ENCODE measurements at regions not wholly inside any gene's neighbourhood (a gene's known extent, or its start where the extent isn't known, plus 50 kb on each side); places are given as distances from the start of the nearest gene placed in this dataset.

DNA sequence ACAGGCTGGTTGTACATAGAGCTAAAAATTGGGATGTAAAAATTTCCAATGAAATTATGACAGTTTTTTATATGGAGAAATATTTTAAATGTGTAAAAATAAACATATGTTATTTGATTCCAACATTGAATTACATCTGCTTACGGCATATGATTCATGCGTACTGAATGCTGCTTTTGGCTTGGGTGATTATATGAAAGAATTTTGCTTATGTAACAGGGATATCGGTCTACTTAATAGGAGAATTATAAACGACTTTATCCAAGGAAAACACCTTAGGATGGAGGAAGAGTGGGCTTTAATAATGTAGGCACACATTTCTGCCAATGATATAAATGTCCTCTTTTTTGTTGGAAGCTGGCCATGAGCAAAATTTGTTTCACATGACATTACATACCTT, 197.3 kb upstream of the GOT2 start:
- TF ChIP-seq, protein P1, sequence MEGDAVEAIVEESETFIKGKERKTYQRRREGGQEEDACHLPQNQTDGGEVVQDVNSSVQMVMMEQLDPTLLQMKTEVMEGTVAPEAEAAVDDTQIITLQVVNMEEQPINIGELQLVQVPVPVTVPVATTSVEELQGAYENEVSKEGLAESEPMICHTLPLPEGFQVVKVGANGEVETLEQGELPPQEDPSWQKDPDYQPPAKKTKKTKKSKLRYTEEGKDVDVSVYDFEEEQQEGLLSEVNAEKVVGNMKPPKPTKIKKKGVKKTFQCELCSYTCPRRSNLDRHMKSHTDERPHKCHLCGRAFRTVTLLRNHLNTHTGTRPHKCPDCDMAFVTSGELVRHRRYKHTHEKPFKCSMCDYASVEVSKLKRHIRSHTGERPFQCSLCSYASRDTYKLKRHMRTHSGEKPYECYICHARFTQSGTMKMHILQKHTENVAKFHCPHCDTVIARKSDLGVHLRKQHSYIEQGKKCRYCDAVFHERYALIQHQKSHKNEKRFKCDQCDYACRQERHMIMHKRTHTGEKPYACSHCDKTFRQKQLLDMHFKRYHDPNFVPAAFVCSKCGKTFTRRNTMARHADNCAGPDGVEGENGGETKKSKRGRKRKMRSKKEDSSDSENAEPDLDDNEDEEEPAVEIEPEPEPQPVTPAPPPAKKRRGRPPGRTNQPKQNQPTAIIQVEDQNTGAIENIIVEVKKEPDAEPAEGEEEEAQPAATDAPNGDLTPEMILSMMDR (IDR thresholded peaks at IDR 0.05; ENCODE audit: borderline replicate concordance, extremely low read depth, insufficient read depth): no peak
- intact Hi-C loops (cut with DNase I): no loop called here
- H3K36me3 ChIP-seq (ENCODE audit: control insufficient read depth in 2 of 3, insufficient read depth in 3 of 3, low read length in 3 of 3): no peaks in the 10 kb centered on the region
- no peak overlapping the region for H3K4me3 ChIP-seq (ENCODE audit: low read length in 3 of 3)
- no peak for DNase-seq
- no peak overlapping the region for H3K9ac ChIP-seq (ENCODE audit: low read length in 3 of 3)
- no peaks in the 10 kb centered on the region for H3K4me1 ChIP-seq (ENCODE audit: control insufficient read depth in 2 of 3, insufficient read depth in 2 of 3, low read depth in 1 of 3, low read length in 3 of 3)
- no peaks in the 10 kb centered on the region for H3K9me3 ChIP-seq (ENCODE audit: control insufficient read depth in 2 of 3, insufficient read depth in 1 of 3, low read length in 3 of 3)
- no peak for FAIRE-seq
- H3K27ac ChIP-seq (ENCODE audit: low read depth in 2 of 2, low read length in 2 of 2): no peak overlapping the region
- no peaks in the 10 kb centered on the region for H3K27me3 ChIP-seq (ENCODE audit: control insufficient read depth, insufficient read depth, low read length)

- no peak for DNase-seq
- FAIRE-seq: no peak
- H3K9ac ChIP-seq (ENCODE audit: low read length in 3 of 3): no peak overlapping the region
- no peak overlapping the region for H3K4me3 ChIP-seq (ENCODE audit: low read length in 3 of 3)
- TF ChIP-seq, protein P1 (IDR thresholded peaks at IDR 0.05; ENCODE audit: borderline replicate concordance, extremely low read depth, insufficient read depth): no peak
- no peaks in the 10 kb centered on the region for H3K36me3 ChIP-seq (ENCODE audit: control insufficient read depth in 2 of 3, insufficient read depth in 3 of 3, low read length in 3 of 3)
- no peaks in the 10 kb centered on the region for H3K9me3 ChIP-seq (ENCODE audit: control insufficient read depth in 2 of 3, insufficient read depth in 1 of 3, low read length in 3 of 3)
- H3K27me3 ChIP-seq (ENCODE audit: control insufficient read depth, insufficient read depth, low read length): no peaks in the 10 kb centered on the region
- intact Hi-C loops (cut with DNase I): no loop called here
- H3K27ac ChIP-seq (ENCODE audit: low read depth in 2 of 2, low read length in 2 of 2): no peak overlapping the region
- no peaks in the 10 kb centered on the region for H3K4me1 ChIP-seq (ENCODE audit: control insufficient read depth in 2 of 3, insufficient read depth in 2 of 3, low read depth in 1 of 3, low read length in 3 of 3)
Measured at GRCh38 chr16:58923094-58923493, 189.0 kb upstream of the GOT2 start.

DNA sequence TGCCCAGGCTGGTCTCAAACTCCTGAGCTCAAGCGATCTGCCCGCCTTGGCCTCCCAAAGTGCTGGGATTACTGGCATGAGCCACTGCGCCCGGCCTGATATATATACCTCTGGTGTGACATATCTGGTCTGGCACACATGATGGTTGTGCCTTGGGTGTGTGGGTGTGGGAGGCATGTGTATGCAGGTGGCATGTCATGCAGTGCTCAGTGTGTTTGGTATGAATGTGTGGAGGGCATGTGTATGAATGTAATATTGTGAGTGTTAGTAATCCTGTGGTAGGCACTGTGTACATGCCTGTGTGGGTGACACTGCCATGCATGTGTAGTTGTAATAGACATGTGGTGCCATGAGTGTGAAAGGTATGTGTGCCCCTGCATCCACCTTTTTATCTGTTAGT, 179.3 kb upstream of the GOT2 start:
- H3K36me3 ChIP-seq (ENCODE audit: control insufficient read depth in 2 of 3, insufficient read depth in 3 of 3, low read length in 3 of 3): no peaks in the 10 kb centered on the region
- DNase-seq (no peak), FAIRE-seq (no peak)
- H3K9me3 ChIP-seq (ENCODE audit: control insufficient read depth in 2 of 3, insufficient read depth in 1 of 3, low read length in 3 of 3): peaks cover 0 to 2% (median 0%) of the 10 kb centered on the region in 3 donors
- H3K27ac ChIP-seq (ENCODE audit: low read depth in 2 of 2, low read length in 2 of 2): no peak overlapping the region
- no peak overlapping the region for H3K9ac ChIP-seq (ENCODE audit: low read length in 3 of 3)
- H3K4me1 ChIP-seq (ENCODE audit: control insufficient read depth in 2 of 3, insufficient read depth in 2 of 3, low read depth in 1 of 3, low read length in 3 of 3): no peaks in the 10 kb centered on the region
- H3K4me3 ChIP-seq (ENCODE audit: low read length in 3 of 3): no peak overlapping the region
- H3K27me3 ChIP-seq (ENCODE audit: control insufficient read depth, insufficient read depth, low read length): no peaks in the 10 kb centered on the region
- TF ChIP-seq, protein P1 (IDR thresholded peaks at IDR 0.05; ENCODE audit: borderline replicate concordance, extremely low read depth, insufficient read depth): no peak
- intact Hi-C loops (cut with DNase I): no loop called here

- intact Hi-C loops (cut with DNase I): no loop called here
Measured at GRCh38 chr16:58912571-58912970, 178.5 kb upstream of the GOT2 start.

More at GRCh38 chr16:58912571-58912970, 178.5 kb upstream of the GOT2 start:
- FAIRE-seq (no peak), DNase-seq (no peak)
- no peak overlapping the region for H3K4me3 ChIP-seq (ENCODE audit: low read length in 3 of 3)
- H3K27me3 ChIP-seq (ENCODE audit: control insufficient read depth, insufficient read depth, low read length): no peaks in the 10 kb centered on the region
- H3K9me3 ChIP-seq (ENCODE audit: control insufficient read depth in 2 of 3, insufficient read depth in 1 of 3, low read length in 3 of 3): peaks cover 0 to 2% (median 0%) of the 10 kb centered on the region in 3 donors
- no peaks in the 10 kb centered on the region for H3K36me3 ChIP-seq (ENCODE audit: control insufficient read depth in 2 of 3, insufficient read depth in 3 of 3, low read length in 3 of 3)
- TF ChIP-seq, protein P1 (IDR thresholded peaks at IDR 0.05; ENCODE audit: borderline replicate concordance, extremely low read depth, insufficient read depth): no peak
- H3K4me1 ChIP-seq (ENCODE audit: control insufficient read depth in 2 of 3, insufficient read depth in 2 of 3, low read depth in 1 of 3, low read length in 3 of 3): no peaks in the 10 kb centered on the region
- no peak overlapping the region for H3K9ac ChIP-seq (ENCODE audit: low read length in 3 of 3)
- no peak overlapping the region for H3K27ac ChIP-seq (ENCODE audit: low read depth in 2 of 2, low read length in 2 of 2)

Measured in kidney (tissue), 13 donors.